NCI-H1694 treated with DMSO at 0.1 percent for 48 hours (cell line): ENCODE measurements at regions not wholly inside any gene's neighbourhood (a gene's known extent, or its start where the extent isn't known, plus 50 kb on each side); places are given as distances from the start of the nearest gene placed in this dataset.

Source experiments
- DNase-seq: peaks from one replicate; lab custom pipeline; 2025; lab: John Stamatoyannopoulos, UW

- DNase-seq: no peak
Observed at GRCh38 chr6:123747515-123747914, 56.1 kb upstream of the NKAIN2 start.

GRCh38 chr6:123745895-123746294 is 57.8 kb upstream of the NKAIN2 start:
- DNase-seq: no peak

GRCh38 chr6:123744840-123745239 is 58.8 kb upstream of the NKAIN2 start:
- DNase-seq: no peak

GRCh38 chr6:123742626-123743025 is 61.0 kb upstream of the NKAIN2 start:
- DNase-seq: no peak

GRCh38 chr6:123733180-123733579 is 70.5 kb upstream of the NKAIN2 start:
- no peak for DNase-seq

GRCh38 chr6:123716506-123716905 is 79.8 kb upstream of the TRDN start:
- DNase-seq: no peak

- peak; percentile 74 for DNase-seq
Observed at GRCh38 chr6:123715006-123715863, 78.5 kb upstream of the TRDN start.

GRCh38 chr6:123712831-123713230 is 76.1 kb upstream of the TRDN start:
- peak; percentile 50 for DNase-seq

- no peak for DNase-seq
Observed at GRCh38 chr6:123702943-123703342, 66.2 kb upstream of the TRDN start.

- DNase-seq: no peak
Observed at GRCh38 chr6:123687864-123688263, 51.1 kb upstream of the TRDN start.
